GM18907 (cell line): ENCODE measurements at regions not wholly inside any gene's neighbourhood (a gene's known extent, or its start where the extent isn't known, plus 50 kb on each side); places are given as distances from the start of the nearest gene placed in this dataset.
"Not testable (repeated sequence)": the region's sequence is repeated elsewhere in the genome, so short reads cannot be mapped to it uniquely, and the experiment has no call there.

ENCODE experiments used
- ATAC-seq: cut with Tn5 transposase; IDR thresholded peaks from one replicate; pipeline ENCODE4 v1.9.1; 2021; ENCODE audit warnings: mild to moderate bottlenecking, moderate library complexity; ENCODE audit not compliant: unreplicated experiment

DNA sequence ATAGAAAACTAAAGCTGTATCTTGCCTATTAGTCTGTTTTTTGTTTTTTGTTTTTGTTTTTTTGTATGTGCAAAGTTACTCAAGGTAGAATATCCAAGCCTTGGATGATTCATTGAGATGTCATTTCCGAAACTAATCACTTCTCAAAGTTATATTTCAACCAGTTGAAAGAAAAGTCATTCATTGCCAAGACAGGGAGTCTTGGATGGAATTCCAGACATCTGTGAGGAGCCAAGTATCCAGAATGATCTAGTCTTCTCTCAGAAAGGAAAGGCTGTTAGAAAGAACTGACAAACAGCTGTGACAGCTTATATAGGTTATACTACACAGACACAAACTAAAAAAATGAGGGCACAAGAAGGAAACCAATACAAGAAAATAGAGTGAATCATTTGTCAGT lies 141.1 kb upstream of the NDST3 start:
- no peak for ATAC-seq

DNA sequence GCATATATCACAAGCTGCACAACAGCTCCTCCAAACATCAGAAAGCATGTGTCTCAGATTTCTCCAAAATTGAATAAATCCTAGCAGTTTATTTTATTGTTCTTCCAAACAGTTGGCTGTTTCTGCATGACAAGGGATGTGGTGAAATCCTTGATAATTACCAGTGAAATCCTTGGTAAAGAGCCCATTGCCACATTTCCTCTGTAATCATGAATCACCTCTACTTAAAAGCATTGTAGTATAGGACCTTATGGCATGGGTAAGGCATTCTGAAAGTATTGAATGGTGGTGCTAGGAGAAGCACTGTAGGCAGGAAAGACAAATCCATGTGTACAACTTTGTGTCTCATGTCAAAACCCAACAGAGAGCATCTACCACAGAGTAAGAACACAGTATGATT lies 135.8 kb upstream of the NDST3 start:
- no peak for ATAC-seq

DNA sequence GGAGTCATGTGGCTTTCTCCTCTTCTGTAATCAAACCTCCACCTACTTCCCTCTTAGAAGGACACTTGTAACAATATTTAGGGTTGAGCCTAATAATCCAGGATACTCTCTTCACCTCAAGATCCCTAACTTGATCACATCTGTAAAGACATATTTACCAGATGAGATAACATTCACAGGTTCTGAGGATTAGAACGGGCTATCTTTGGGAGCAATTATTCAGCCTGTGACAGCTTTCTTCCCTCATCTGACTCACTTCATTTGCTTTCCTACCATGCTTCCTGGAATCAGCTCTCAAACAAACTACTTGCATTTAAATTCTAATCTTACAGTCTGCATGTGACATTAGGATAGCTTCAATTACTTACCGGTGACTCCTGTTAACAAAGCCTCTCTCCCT lies 133.5 kb upstream of the NDST3 start:
- no peak for ATAC-seq

DNA sequence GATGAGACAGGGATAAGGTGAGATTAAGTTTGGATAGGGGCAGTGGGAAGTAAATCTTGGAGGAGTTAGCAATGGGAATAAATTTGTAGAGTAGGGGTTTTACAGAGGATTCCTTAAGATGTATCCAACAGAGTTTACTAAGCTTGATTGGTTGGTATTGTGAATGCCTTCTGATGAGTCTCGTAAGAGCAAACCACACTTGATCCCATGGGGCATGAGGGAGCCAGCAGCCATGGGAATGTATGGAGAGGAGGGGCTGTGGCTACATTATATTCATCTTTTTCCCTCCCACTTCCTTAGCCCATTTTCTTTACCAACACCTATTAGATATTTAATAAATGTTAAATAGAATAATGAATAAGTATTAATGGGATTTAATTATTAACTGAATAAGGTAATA lies 126.6 kb upstream of the NDST3 start:
- ATAC-seq, result no peak

DNA sequence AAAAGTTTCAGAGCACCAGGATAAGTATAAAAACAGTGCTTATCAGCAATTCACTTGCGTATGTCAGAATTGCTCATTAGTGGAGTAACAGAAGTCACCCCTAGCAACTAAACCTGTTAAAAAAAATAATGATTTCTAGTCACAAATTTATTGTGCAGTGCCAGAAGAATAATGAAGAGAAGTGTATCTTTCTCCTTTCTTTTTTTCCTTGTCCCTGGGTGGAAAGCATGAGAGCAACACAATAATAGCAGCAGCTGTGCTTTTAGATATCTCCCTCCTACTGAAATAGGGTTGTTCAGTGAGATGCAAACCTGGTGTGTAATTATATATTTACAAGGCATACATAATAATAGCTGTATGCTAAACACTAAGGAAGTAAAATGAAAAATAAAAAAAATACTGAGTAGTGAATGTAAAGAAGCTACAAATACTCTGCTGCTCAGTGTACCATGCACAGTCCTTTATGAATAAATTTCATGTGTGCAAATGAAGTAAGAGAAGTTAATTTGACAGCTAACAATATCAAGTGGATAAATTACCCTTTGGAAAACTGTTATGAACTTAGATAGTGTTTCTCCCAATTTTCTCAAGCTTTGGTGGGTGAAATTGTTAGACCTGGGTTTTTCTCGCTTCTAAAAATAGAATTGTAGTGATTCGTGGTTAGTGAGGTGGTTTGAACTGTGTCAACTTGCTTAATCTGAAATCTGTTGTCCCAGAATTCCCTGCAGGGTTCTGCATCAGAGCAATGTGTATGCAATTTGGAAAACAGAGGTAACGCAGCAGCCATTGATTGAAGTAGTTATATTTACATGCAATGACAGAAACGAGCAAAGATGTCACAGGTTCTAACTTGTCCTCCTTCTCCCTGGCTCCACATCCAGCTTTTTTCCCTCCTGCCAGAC lies 125.7 kb upstream of the NDST3 start:
- no peak for ATAC-seq

DNA sequence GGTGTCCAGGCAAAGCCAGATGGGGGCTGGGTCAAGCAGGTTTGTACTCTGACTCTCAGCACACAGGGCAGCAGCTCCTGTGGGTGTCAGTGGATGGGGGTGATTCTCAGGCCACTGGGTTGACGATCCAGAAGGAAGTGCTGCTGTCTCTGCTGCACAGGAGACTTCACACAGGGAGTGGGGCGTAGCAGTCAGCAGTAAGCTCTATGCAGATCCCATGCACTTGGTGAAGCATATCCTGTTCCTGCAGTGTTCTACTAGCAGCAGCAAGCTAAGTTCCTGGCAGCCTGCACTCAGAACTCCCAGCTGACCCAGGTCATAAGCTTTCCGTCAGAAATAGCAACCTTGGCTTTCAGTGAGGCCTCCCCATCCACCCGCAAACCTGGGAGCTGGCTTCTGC lies 117.6 kb upstream of the NDST3 start:
- ATAC-seq, result no peak

DNA sequence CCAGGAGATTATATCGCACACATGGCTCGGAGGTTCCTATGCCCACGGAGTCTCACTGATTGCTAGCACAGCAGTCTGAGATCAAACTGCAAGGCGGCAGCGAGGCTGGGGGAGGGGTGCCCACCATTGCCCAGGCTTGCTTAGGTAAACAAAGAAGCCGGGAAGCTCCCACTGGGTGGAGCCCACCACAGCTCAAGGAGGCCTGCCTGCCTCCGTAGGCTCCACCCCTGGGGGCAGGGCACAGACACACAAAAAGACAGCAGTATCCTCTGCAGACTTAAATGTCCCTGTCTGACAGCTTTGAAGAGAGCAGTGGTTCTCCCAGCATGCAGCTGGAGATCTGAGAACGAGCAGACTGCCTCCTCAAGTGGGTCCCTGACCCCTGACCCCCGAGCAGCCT lies 112.0 kb upstream of the NDST3 start:
- not testable (repeated sequence) for ATAC-seq

DNA sequence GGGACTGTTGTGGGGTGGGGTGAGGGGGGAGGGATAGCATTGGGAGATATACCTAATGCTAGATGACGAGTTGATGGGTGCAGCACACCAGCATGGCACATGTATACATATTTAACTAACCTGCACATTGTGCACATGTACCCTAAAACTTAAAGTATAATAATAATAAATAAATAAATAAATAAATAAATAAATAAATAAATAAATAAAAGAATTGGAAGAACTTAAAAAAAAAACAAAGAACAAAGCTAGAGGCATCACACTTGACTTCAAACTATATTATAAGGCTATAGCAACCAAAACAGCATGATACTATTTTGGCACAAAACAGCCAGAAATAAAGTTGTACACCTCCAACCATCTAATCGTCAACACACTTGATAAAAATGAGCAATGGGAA lies 106.5 kb upstream of the NDST3 start:
- not testable (repeated sequence) for ATAC-seq

DNA sequence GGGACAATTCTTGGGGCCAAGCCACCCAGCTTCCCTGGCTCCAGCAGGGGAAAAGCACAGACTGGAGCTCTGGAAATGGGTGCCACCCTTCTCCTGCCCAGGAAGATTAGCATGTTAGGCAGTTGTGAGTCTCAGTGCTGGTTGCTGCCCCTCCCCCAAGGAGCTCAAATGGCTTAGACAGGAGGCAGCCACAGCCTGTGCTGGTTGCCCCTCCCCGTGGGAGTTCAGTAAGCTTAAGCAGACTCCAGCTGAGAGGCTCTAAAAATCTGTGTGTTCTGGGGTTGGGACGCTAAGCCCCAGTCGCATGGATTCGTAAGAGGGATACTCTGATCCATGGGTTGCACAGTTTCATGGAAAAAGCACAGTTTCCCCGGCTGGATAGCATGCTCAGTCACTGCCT lies 92.7 kb upstream of the NDST3 start:
- no peak for ATAC-seq

DNA sequence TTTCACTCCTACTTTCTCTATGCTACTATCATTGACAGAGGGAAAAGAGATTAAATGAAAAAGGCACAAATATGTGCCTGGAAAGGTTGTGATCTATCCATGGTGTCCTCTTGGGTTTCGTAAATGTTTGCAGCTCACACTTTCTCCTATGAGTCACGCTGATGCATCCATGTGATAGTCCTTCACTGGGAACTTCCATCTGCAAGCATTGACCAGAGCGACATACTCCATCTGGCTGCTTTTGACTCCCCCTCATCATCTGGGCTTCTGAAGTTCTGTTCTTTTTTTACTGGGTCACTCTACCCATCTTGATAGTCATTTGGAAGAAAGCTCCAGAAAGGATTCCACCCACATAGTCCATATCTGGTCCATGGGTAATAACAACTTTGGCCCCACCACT lies 84.7 kb upstream of the NDST3 start:
- ATAC-seq, result no peak

DNA sequence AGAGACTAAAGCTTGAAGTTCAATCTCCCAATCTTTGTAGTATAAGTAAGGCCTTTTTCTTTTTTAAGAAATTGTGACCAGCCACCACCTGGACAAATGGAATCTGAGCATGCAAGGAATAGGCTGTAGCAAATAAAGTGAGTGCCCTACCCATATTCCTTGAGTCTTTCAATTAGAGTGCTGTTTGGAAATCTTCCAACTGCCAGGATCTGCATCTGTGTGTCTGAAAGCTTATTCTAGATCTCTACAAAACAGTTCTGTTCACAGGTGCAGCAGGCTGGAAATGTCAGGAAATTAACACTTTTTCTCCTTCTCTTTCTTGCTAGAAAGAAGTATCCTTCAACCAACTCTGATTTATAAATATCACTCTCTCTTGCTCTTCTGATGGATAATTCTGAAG lies 76.7 kb upstream of the NDST3 start:
- ATAC-seq, result no peak

DNA sequence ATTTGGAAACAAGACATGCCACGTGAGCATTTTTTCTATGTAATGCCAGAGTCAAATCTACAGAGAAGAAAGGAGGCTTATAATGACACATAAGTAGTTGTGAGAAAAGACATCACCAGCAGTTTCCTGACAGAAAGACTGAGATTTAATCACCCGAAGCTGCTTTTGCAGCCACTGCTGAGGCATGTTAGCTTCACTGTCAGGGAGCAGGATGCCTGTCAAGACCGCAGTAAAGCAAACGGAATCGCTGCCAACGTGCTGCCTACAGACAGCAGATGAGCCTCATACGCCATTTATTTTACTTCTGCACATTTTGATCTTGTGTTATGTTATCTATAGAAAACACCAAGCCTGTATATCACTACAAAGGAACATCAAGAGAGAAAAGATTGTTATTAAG lies 68.7 kb upstream of the NDST3 start:
- no peak for ATAC-seq

DNA sequence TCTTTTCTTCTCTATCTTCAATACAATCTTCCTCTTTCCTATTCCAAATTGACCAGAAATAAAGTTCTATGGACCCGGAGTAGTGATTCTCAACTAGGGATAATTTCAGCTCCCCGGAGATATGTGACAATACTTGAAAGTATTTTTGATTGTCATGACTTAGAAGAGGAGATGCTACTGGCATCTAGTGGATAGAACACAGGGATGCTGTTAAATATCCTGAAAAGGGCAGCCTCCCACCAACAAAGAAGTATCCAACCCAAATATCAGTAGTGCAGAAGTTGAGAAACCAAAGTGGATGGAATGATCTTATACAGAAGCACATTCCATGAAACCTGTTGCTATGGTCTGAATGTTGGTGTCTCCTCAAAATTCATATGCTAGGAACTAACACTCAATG lies 65.7 kb upstream of the NDST3 start:
- no peak for ATAC-seq

DNA sequence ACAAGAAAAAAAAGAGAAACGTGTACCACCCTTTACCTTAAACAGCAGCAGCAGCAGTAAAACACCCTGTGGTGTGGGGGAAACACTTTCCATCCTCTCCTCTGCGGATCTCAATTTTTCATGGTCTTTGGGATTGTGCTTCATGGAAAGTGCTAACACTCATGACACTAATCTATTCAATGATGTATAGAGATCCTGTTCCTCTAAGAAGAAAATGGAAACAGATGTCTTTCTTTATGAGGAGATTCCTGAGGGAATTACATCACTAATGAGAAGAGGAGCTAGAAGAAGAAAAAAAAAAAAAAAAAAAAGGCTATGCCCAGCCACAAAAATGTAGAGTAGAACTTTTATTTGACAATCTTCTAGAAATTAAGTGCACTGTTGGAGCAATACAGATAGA lies 62.9 kb upstream of the NDST3 start:
- no peak for ATAC-seq

DNA sequence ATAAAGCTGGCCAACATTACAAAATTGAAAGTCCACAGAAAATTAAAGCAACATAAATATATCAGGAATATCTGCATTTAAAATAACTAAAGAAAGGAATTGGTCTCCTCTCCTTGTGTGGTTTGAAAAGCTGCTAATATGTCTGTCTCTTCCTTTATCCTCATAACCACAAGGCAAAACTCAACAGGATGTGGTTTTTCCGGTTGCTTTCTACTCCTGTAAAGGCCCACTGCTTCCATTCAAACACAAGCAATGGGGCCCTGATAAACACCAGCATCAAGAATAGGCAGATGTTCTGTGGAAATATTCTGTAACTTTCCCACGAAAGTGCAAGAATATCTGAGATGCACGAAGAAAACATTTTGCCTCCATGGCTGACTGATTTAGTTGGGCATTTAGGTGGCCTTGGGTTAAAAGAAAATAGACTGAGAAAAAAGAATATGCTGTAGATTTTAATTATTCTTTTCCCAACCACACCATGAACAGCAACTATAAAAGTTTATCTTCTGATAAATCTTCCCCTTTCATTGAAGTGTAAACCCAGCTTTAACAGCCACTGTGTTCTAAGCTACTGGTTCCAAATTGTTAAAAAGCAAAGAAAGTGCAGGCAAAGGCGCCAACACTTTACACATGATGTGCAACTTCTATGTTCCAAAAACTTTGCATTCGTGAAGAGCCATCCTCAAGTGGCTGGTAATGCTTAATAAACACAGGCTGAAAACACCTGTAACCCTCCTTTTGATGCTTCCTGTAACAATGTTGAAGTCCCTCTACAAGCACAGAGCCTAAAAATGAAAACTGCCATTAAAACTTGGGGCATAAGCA lies 50.5 kb upstream of the NDST3 start:
- no peak for ATAC-seq

DNA sequence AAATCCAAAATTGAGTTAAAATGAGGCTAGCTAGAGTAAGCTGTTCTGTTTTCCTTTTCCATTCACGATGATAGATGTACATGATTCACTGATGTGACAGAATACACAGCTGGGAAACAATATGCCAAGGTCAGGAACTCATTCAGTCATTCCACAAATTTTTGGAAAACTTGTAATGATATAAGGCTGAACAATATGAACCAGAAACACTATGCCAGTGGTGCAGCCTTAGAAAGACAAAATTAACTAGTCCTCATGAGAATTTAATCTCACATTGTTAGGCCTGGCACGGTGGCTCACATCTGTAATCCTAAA lies 50.0 kb upstream of the NDST3 start:
- ATAC-seq, result no peak
